ENCODE measurements at regions not wholly inside any gene's neighbourhood (a gene's known extent, or its start where the extent isn't known, plus 50 kb on each side); places are given as distances from the start of the nearest gene placed in this dataset.
A peak's percentile ranks its signal among the peaks of the same experiment; 100 is the strongest.
"Not testable (repeated sequence)": the region's sequence is repeated elsewhere in the genome, so short reads cannot be mapped to it uniquely, and the experiment has no call there.

GRCh38 chr6:86872810-86873209 is 64.5 kb upstream of the HTR1E start:
- not testable (repeated sequence) for DNase-seq

- no peak for DNase-seq
Measured at GRCh38 chr6:86871681-86872080, 65.6 kb upstream of the HTR1E start.

GRCh38 chr6:86869500-86869899 is 67.8 kb upstream of the HTR1E start:
- DNase-seq: no peak

GRCh38 chr6:86859513-86859912 is 77.8 kb upstream of the HTR1E start:
- no peak for DNase-seq

- DNase-seq: no peak
Measured at GRCh38 chr6:86858970-86859369, 78.4 kb upstream of the HTR1E start.

- no peak for DNase-seq
Measured at GRCh38 chr6:86857783-86858182, 79.5 kb upstream of the HTR1E start.

- peak; percentile 6 for DNase-seq
Measured at GRCh38 chr6:86856937-86857563, 80.3 kb upstream of the HTR1E start.

GRCh38 chr6:86856379-86856778 is 80.9 kb upstream of the HTR1E start:
- DNase-seq: no peak

GRCh38 chr6:86848986-86849385 is 88.3 kb upstream of the HTR1E start:
- DNase-seq: no peak

- no peak for DNase-seq
Measured at GRCh38 chr6:86832686-86833085, 104.6 kb upstream of the HTR1E start.

GRCh38 chr6:86825436-86825835 is 111.9 kb upstream of the HTR1E start:
- no peak for DNase-seq

- DNase-seq: no peak
Measured at GRCh38 chr6:86822747-86823146, 114.6 kb upstream of the HTR1E start.

- DNase-seq: no peak
Measured at GRCh38 chr6:86820750-86821149, 116.6 kb upstream of the HTR1E start.

- DNase-seq: no peak
Measured at GRCh38 chr6:86793649-86794048, 143.7 kb upstream of the HTR1E start.

- DNase-seq: no peak
Measured at GRCh38 chr6:86791476-86791875, 145.9 kb upstream of the HTR1E start.

GRCh38 chr6:86789779-86790411 is 147.4 kb upstream of the HTR1E start:
- no peak for DNase-seq

- no peak for DNase-seq
Measured at GRCh38 chr6:86782328-86782727, 155.0 kb upstream of the HTR1E start.

- no peak for DNase-seq
Measured at GRCh38 chr6:86780923-86781322, 156.4 kb upstream of the HTR1E start.

- no peak for DNase-seq
Measured at GRCh38 chr6:86775893-86776292, 161.4 kb upstream of the HTR1E start.

GRCh38 chr6:86765211-86765610 is 172.1 kb upstream of the HTR1E start:
- DNase-seq: no peak

GRCh38 chr6:86759953-86760352 is 177.4 kb upstream of the HTR1E start:
- not testable (repeated sequence) for DNase-seq

GRCh38 chr6:86756640-86757229 is 180.6 kb upstream of the HTR1E start:
- no peak for DNase-seq

- DNase-seq: no peak
Measured at GRCh38 chr6:86744048-86744447, 193.3 kb upstream of the HTR1E start.

- DNase-seq: no peak
Measured at GRCh38 chr6:86738078-86738477, 199.2 kb upstream of the HTR1E start.

- DNase-seq: not testable (repeated sequence)
Measured at GRCh38 chr6:86731631-86732030, 205.7 kb upstream of the HTR1E start.
